HG03457 (cell line): ENCODE measurements at regions not wholly inside any gene's neighbourhood (a gene's known extent, or its start where the extent isn't known, plus 50 kb on each side); places are given as distances from the start of the nearest gene placed in this dataset.

Experiments
- ATAC-seq: cut with Tn5 transposase; IDR thresholded peaks from one replicate; pipeline ENCODE4 v1.9.1; 2021; ENCODE audit warnings: moderate number of reproducible peaks; ENCODE audit not compliant: unreplicated experiment

- ATAC-seq, result no peak
Observed at GRCh38 chr2:198453866-198454265, 649.5 kb downstream of the PLCL1 start.

- ATAC-seq, result peak; percentile 64
Observed at GRCh38 chr2:198452327-198452726, 647.9 kb downstream of the PLCL1 start.

DNA sequence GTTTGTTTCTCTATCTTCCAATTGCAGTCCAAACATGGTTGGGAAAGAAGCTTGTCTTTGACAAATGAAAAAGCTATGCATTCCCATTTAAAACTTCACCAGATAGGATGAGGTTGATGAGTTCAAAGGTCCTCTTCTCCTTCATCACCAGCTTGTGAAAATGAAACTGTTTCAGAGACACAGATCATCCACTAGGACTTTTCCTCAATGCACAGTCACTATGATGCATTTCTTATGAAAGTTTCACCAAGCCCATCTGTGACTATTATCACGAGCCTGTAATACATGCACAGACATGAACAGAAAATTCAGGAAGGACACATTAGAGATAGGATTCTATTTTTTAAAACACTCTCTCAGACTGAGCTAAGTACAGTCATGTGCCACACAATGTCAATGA, 644.4 kb downstream of the PLCL1 start:
- ATAC-seq, result no peak

DNA sequence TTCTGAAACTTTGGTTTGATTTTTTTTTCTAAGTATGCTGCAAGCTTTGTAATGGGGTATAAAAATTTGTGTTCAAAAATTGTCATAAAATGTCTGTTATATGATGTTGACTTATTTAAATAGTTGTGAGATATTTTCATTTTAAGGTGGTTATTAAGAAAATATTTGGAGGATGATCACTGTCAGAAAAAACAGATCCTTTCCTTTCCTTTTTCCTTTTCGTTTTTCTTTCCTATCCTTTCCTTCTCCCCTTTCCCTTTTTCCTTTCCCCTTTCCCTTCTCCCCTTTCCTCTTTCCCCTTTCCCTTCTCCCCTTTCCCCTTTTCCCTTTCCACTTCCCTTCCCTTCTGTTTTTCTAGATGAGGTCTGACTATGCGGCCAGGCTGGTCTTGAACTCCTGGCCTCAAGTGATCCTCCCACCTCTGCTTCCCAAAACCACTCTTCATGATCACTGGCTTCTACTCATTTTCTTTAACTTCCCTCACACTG, 640.5 kb downstream of the PLCL1 start:
- no peak for ATAC-seq

- no peak for ATAC-seq
Observed at GRCh38 chr2:198441901-198442300, 637.5 kb downstream of the PLCL1 start.

GRCh38 chr2:198441246-198441645, 636.9 kb downstream of the PLCL1 start:
- no peak for ATAC-seq

- ATAC-seq, result no peak
Observed at GRCh38 chr2:198440833-198441232, 636.4 kb downstream of the PLCL1 start.

DNA sequence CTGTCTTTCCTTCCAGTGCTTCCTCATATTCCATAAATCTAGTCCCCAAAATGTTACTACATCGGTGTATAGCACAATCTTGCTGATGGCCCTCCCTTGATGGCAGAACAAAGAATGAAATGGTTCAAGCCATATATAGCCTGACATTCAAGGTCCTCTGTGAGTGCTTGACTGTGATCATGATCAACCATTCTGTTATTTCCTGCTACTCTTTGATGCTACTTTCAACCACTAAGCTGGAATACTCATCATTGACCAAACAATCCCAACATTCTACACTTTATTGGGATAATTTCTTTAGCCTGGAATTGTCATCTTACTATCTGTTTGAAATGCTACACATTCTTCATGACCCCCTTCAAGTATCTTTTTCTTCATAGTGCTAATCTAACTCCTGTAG, 633.9 kb downstream of the PLCL1 start:
- no peak for ATAC-seq

DNA sequence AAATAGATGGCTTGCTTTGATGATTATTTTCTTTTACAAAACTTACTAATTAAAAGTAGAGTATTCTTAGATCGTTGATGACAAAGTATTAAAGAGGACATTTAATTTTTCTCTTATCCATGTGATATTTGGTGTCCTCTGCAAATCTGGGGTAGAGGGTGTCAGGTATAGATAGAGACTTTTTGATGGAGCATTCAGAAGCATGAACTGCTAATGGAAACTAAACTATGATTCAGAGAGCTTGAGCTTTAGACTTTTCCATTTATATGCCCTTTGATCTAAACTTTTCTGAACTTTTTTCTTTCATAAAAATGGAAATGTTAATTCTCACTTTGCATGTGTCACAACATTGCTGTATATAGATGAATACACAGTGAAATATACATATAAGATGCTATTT, 619.7 kb downstream of the PLCL1 start:
- no peak for ATAC-seq

DNA sequence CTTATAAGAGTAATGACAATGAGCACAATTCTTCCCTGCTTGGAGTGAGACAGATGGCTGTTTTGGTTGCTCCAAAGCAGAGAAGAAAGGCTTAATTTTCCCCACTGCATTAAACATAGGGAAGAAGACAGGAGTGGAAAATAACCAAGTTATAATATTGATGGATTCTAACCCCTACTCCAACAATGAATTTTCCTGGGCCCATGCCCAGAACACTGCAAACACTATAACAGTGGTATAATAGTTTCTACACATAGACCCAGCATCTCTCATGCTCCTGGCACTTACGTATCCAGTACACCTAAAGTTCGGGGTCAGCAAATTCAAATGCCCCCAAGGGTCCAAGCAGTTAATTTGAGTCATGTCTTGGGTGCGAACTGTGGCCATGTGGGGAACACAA, 613.4 kb downstream of the PLCL1 start:
- ATAC-seq, result no peak

GRCh38 chr2:198414976-198415375, 610.6 kb downstream of the PLCL1 start:
- ATAC-seq, result no peak

- ATAC-seq, result no peak
Observed at GRCh38 chr2:198411936-198412335, 607.5 kb downstream of the PLCL1 start.

- no peak for ATAC-seq
Observed at GRCh38 chr2:198408171-198408570, 603.8 kb downstream of the PLCL1 start.

DNA sequence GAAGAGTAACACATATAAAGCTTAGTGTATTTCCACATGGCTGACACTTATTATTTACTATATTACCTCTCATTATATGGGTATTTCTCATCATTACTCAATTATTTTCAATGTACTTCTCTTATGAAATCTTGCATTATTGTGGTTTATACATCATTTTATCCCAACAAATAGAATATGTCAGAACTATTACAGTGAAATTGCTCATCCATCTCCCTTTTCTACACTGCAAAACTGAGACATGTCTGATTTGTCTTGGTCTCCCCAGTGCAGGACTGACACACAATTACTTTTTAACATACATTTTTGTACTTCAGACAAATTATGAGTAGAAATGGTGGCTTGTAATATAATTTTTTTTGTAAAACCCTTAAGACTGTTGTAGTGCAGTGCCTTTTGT, 600.9 kb downstream of the PLCL1 start:
- no peak for ATAC-seq

DNA sequence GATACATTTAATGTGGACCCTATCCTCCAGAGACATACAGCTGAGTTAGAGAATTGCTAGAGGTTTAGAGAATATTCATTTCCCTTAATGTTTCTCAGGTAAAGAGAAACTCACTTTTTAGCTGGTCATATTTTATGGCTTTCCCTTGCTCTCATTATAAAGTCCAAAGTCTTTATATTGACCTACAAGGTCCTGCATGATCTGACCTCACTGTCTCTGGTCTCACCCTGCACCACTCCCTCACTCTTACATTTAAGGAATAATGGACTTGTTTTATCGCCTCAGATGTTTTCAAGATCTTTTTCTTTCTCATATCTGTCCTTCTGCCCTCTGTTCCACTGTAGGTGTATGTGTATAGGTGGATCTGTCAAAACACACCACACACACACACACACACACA, 597.3 kb downstream of the PLCL1 start:
- no peak for ATAC-seq

- no peak for ATAC-seq
Observed at GRCh38 chr2:198400999-198401398, 596.6 kb downstream of the PLCL1 start.

- ATAC-seq, result no peak
Observed at GRCh38 chr2:198394208-198394607, 589.8 kb downstream of the PLCL1 start.

GRCh38 chr2:198390670-198391069, 586.3 kb downstream of the PLCL1 start:
- ATAC-seq, result no peak

GRCh38 chr2:198387677-198388076, 583.3 kb downstream of the PLCL1 start:
- no peak for ATAC-seq

- no peak for ATAC-seq
Observed at GRCh38 chr2:198385856-198386255, 581.5 kb downstream of the PLCL1 start.

- no peak for ATAC-seq
Observed at GRCh38 chr2:198385326-198385725, 580.9 kb downstream of the PLCL1 start.

GRCh38 chr2:198383392-198383791, 579.0 kb downstream of the PLCL1 start:
- no peak for ATAC-seq

DNA sequence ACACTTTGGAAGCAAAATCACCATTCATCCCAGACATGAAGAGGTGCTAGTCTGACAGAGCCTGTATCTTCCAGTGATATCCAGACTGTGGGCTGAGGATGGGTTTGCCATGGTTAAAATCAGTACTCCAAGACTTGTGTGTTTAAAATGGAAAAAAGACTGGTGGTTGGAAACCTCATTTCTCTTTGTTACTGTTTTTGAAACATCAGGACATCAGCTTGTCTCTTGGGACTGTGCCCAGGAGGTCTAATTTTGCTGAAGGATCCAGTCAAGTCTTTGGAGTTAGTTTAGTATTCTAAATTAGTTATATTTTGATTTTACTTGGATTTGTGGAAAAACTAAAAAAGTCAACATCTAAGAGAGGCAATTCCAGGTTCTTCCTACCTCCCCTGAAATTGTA, 578.4 kb downstream of the PLCL1 start:
- no peak for ATAC-seq

GRCh38 chr2:198376677-198377076, 572.3 kb downstream of the PLCL1 start:
- ATAC-seq, result no peak
